HL-60 (cell line): ENCODE measurements at regions not wholly inside any gene's neighbourhood (a gene's known extent, or its start where the extent isn't known, plus 50 kb on each side); places are given as distances from the start of the nearest gene placed in this dataset.

Source experiments
- CTCF ChIP-seq: IDR thresholded peaks from one replicate; pipeline ENCODE4 v1.5.1; 2011; ENCODE audit warnings: low read length, control low read depth, inconsistent platforms; ENCODE audit not compliant: insufficient read depth
- POLR2AphosphoS5 ChIP-seq: IDR thresholded peaks from 2 replicates; pipeline ENCODE4 v1.6.1; 2012; ENCODE audit warnings: low read depth
- REST ChIP-seq: IDR thresholded peaks from 2 replicates; pipeline ENCODE4 v1.6.1; 2012; ENCODE audit warnings: low read depth; ENCODE audit not compliant: insufficient replicate concordance

- TF ChIP-seq POLR2AphosphoS5 (no peak), CTCF (no peak), REST (no peak)
These were observed 414.5 kb upstream of the MDFIC2 start for GRCh38 chr3:70726961-70727360.
